H9 (cell line): ENCODE measurements at regions not wholly inside any gene's neighbourhood (a gene's known extent, or its start where the extent isn't known, plus 50 kb on each side); places are given as distances from the start of the nearest gene placed in this dataset.

Experiments
- DNase-seq: peaks from one replicate; pipeline ENCODE4 v3.0.0-alpha.2; 2017
- H2AFZ ChIP-seq: one replicate; pipeline ENCODE4 v1.6.1; 2013; ENCODE audit warnings: mild to moderate bottlenecking, low read length, control low read depth, moderate library complexity
- H2AK5ac ChIP-seq: 2 replicates; pipeline ENCODE4 v1.6.1; 2013; ENCODE audit warnings: low read length, control low read depth, mixed read lengths; ENCODE audit not compliant: insufficient read length
- H2BK120ac ChIP-seq: one replicate; pipeline ENCODE4 v1.6.1; 2013; ENCODE audit warnings: low read depth, mild to moderate bottlenecking, low read length, control low read depth, inconsistent platforms; ENCODE audit not compliant: poor library complexity, severe bottlenecking
- H2BK12ac ChIP-seq: 2 replicates; pipeline ENCODE4 v1.6.1; 2013; ENCODE audit warnings: low read length, control low read depth, mixed read lengths, low read depth; ENCODE audit not compliant: insufficient read length
- H2BK15ac ChIP-seq: 2 replicates; pipeline ENCODE4 v1.6.1; 2013; ENCODE audit warnings: low read depth, low read length, control low read depth
- H2BK20ac ChIP-seq: one replicate; pipeline ENCODE4 v1.6.1; 2013; ENCODE audit warnings: low read depth, mild to moderate bottlenecking, low read length, control low read depth, inconsistent platforms; ENCODE audit not compliant: poor library complexity, severe bottlenecking
- H2BK5ac ChIP-seq: 2 replicates; pipeline ENCODE4 v1.6.1; 2013; ENCODE audit warnings: low read length, control low read depth, mixed read lengths; ENCODE audit not compliant: insufficient read length
- H3K14ac ChIP-seq: 2 replicates; pipeline ENCODE4 v1.6.1; 2013; ENCODE audit warnings: low read length, control low read depth; ENCODE audit not compliant: insufficient read depth
- H3K18ac ChIP-seq: 2 replicates; pipeline ENCODE4 v1.6.1; 2013; ENCODE audit warnings: low read depth, mild to moderate bottlenecking, mixed read lengths, low read length, control low read depth; ENCODE audit not compliant: insufficient read length
- H3K23ac ChIP-seq: 2 replicates; pipeline ENCODE4 v1.6.1; 2013; ENCODE audit warnings: low read length, control low read depth, mixed read lengths, low read depth; ENCODE audit not compliant: insufficient read length
- H3K23me2 ChIP-seq: 2 replicates; pipeline ENCODE4 v1.6.1; 2013; ENCODE audit warnings: low read depth, mild to moderate bottlenecking, mixed read lengths, low read length, control low read depth; ENCODE audit not compliant: insufficient read length, poor library complexity, severe bottlenecking
- H3K27ac ChIP-seq: 2 replicates; pipeline ENCODE4 v1.5.1; 2013; ENCODE audit warnings: low read length, control low read depth, mixed read lengths, low read depth; ENCODE audit not compliant: insufficient read length
- H3K27me3 ChIP-seq: 2 replicates; pipeline ENCODE4 v1.6.1; 2013; ENCODE audit warnings: low read length, control low read depth, inconsistent platforms; ENCODE audit not compliant: insufficient read depth
- H3K4ac ChIP-seq: 2 replicates; pipeline ENCODE4 v1.6.1; 2013; ENCODE audit warnings: low read depth, mild to moderate bottlenecking, control low read depth, inconsistent platforms, low read length, moderate library complexity
- H3K4me1 ChIP-seq: 2 replicates; pipeline ENCODE4 v1.6.1; 2013; ENCODE audit warnings: low read length, control low read depth, inconsistent platforms; ENCODE audit not compliant: insufficient read depth
- H3K4me2 ChIP-seq: 2 replicates; pipeline ENCODE4 v1.6.1; 2013; ENCODE audit warnings: low read length, control low read depth, mixed read lengths; ENCODE audit not compliant: insufficient read length, insufficient read depth
- H3K56ac ChIP-seq: 2 replicates; pipeline ENCODE4 v1.6.1; 2013; ENCODE audit warnings: low read depth, mild to moderate bottlenecking, mixed read lengths, low read length, control low read depth; ENCODE audit not compliant: insufficient read length
- H3K79me1 ChIP-seq: 2 replicates; pipeline ENCODE4 v1.6.1; 2013; ENCODE audit warnings: low read depth, mild to moderate bottlenecking, moderate library complexity, low read length, control low read depth, inconsistent platforms; ENCODE audit not compliant: insufficient read depth, poor library complexity, severe bottlenecking
- H3K79me2 ChIP-seq: 2 replicates; pipeline ENCODE4 v1.6.1; 2013; ENCODE audit warnings: low read length, control low read depth, inconsistent platforms; ENCODE audit not compliant: insufficient read depth
- H3K9ac ChIP-seq: 2 replicates; pipeline ENCODE4 v1.6.1; 2013; ENCODE audit warnings: low read length, control low read depth, mixed read lengths; ENCODE audit not compliant: insufficient read length; ENCODE audit errors: extremely low read depth
- H3K9me3 ChIP-seq: one replicate; pipeline ENCODE4 v1.6.1; 2013; ENCODE audit warnings: low read depth, low read length, inconsistent platforms; ENCODE audit not compliant: control insufficient read depth
- H3T11ph ChIP-seq: one replicate; pipeline ENCODE4 v1.6.1; 2013; ENCODE audit warnings: mild to moderate bottlenecking, low read length, control low read depth, inconsistent platforms
- H4K20me1 ChIP-seq: one replicate; pipeline ENCODE4 v1.6.1; 2013; ENCODE audit not compliant: control insufficient read depth, insufficient read length, insufficient read depth
- H4K5ac ChIP-seq: 2 replicates; pipeline ENCODE4 v1.6.1; 2013; ENCODE audit warnings: low read depth, mild to moderate bottlenecking, mixed read lengths, low read length, control low read depth; ENCODE audit not compliant: insufficient read length
- H4K8ac ChIP-seq: replicated peaks from 2 replicates; pipeline ENCODE4 v1.6.1; 2013; ENCODE audit warnings: low read length, control low read depth, mixed read lengths, low read depth; ENCODE audit not compliant: insufficient read length
- H4K91ac ChIP-seq: 2 replicates; pipeline ENCODE4 v1.6.1; 2013; ENCODE audit warnings: low read depth, mild to moderate bottlenecking, moderate library complexity, mixed read lengths, low read length, control low read depth; ENCODE audit not compliant: insufficient read length
- H3K27ac Mint-ChIP-seq, 3 experiments: 2 replicates in 2 of 3; 3 replicates in 1 of 3; pipeline ENCODE4 v1.8.0; 2020 to 2021; ENCODE audit warnings: mixed read lengths in 3 of 3, mild to moderate bottlenecking in 1 of 3, moderate library complexity in 1 of 3
- H3K27me3 Mint-ChIP-seq: 2 replicates; pipeline ENCODE4 v1.8.0; 2021; ENCODE audit warnings: low read depth, mild to moderate bottlenecking, moderate library complexity, mixed read lengths
- H3K36me3 Mint-ChIP-seq, 3 experiments: 2 replicates in 2 of 3; 3 replicates in 1 of 3; pipeline ENCODE4 v1.8.0; 2020 to 2021; ENCODE audit warnings: low read depth in 3 of 3, mixed read lengths in 3 of 3; ENCODE audit not compliant: insufficient read depth in 1 of 3
- H3K4me1 Mint-ChIP-seq, 2 experiments: 2 replicates each; pipeline ENCODE4 v1.8.0; 2020; ENCODE audit warnings: mixed read lengths in 2 of 2
- H3K4me3 Mint-ChIP-seq, 2 experiments: 2 replicates in 1 of 2; 3 replicates in 1 of 2; pipeline ENCODE4 v1.8.0; 2020 to 2021; ENCODE audit warnings: mild to moderate bottlenecking in 2 of 2, mixed read lengths in 2 of 2, moderate library complexity in 1 of 2
- H3K9me3 Mint-ChIP-seq, 2 experiments: 2 replicates in 1 of 2; 3 replicates in 1 of 2; pipeline ENCODE4 v1.8.0; 2020; ENCODE audit warnings: mild to moderate bottlenecking in 2 of 2, mixed read lengths in 2 of 2, moderate library complexity in 1 of 2
- WGBS: extraction: QIAGEN DNeasy Blood & Tissue Kit; methylation state at CpG from one replicate; pipeline ENCODE4 v1.1.7; 2013; ENCODE audit warnings: missing lambda C conversion rate, low lambda C conversion rate, mixed read lengths; ENCODE audit not compliant: insufficient read length; ENCODE audit errors: extremely low coverage; 5-methylcytosine and 5-hydroxymethylcytosine counted together
- TF ChIP-seq, protein P1 (sequence below): fragments of 200-600 bp; sonication (generic); conservative IDR thresholded peaks from 3 replicates; pipeline ENCODE4 v1.8.0; 2021; ENCODE audit warnings: antibody characterized with exemption, mild to moderate bottlenecking

GRCh38 chr2:76668279-76668678 is 853.9 kb downstream of the LRRTM4 start:
- no peaks in the 10 kb centered on the region for H3K23me2 ChIP-seq

More at GRCh38 chr2:76668279-76668678, 853.9 kb downstream of the LRRTM4 start:
- H3K27me3 Mint-ChIP-seq = no peaks in the 10 kb centered on the region
- Histone ChIP-seq H3K23ac (no peak overlapping the region), H3K79me2 (no peaks in the 10 kb centered on the region), H3K4me2 (no peak overlapping the region), H3K27ac (no peak overlapping the region), H3K4me1 (no peaks in the 10 kb centered on the region; the same call in 1 of the 2 replicates), H3K4ac (no peak overlapping the region), H3K9me3 (no peaks in the 10 kb centered on the region), H2BK20ac (no peak overlapping the region), H2BK5ac (no peak overlapping the region), H3K56ac (no peak overlapping the region), H4K91ac (no peak overlapping the region), H2AFZ (no peak overlapping the region), H4K20me1 (no peaks in the 10 kb centered on the region), H2BK15ac (no peak overlapping the region), H3K27me3 (no peaks in the 10 kb centered on the region), H4K5ac (no peak overlapping the region), H2BK12ac (no peak overlapping the region), H3T11ph (no peak overlapping the region), H3K18ac (no peak overlapping the region), H3K14ac (no peak overlapping the region), H2AK5ac (no peak overlapping the region), H2BK120ac (no peak overlapping the region), H4K8ac (no peak overlapping the region), H3K79me1 (no peaks in the 10 kb centered on the region), H3K9ac (no peak overlapping the region)
- no peak overlapping the region for H3K27ac Mint-ChIP-seq
- no CpG with 5 or more reads among the region's 1 CpG for WGBS
- H3K4me3 Mint-ChIP-seq = no peak overlapping the region
- H3K9me3 Mint-ChIP-seq = no peaks in the 10 kb centered on the region
- TF ChIP-seq, protein P1, sequence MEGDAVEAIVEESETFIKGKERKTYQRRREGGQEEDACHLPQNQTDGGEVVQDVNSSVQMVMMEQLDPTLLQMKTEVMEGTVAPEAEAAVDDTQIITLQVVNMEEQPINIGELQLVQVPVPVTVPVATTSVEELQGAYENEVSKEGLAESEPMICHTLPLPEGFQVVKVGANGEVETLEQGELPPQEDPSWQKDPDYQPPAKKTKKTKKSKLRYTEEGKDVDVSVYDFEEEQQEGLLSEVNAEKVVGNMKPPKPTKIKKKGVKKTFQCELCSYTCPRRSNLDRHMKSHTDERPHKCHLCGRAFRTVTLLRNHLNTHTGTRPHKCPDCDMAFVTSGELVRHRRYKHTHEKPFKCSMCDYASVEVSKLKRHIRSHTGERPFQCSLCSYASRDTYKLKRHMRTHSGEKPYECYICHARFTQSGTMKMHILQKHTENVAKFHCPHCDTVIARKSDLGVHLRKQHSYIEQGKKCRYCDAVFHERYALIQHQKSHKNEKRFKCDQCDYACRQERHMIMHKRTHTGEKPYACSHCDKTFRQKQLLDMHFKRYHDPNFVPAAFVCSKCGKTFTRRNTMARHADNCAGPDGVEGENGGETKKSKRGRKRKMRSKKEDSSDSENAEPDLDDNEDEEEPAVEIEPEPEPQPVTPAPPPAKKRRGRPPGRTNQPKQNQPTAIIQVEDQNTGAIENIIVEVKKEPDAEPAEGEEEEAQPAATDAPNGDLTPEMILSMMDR = no peak
- H3K36me3 Mint-ChIP-seq = no peaks in the 10 kb centered on the region
- peaks cover 3 to 4% of the 10 kb centered on the region in 2 experiments; a peak in 2 of 4 replicates for H3K4me1 Mint-ChIP-seq
- no peak for DNase-seq
